Ectodermal cell (in vitro differentiated cells): ENCODE measurements at regions not wholly inside any gene's neighbourhood (a gene's known extent, or its start where the extent isn't known, plus 50 kb on each side); places are given as distances from the start of the nearest gene placed in this dataset.

Experiments
- H3K27ac ChIP-seq: 2 replicates; pipeline ENCODE4 v1.7.0; 2013; ENCODE audit warnings: mild to moderate bottlenecking, low read depth, low read length; ENCODE audit not compliant: insufficient read depth, poor library complexity, severe bottlenecking
- H3K27me3 ChIP-seq: 2 replicates; pipeline ENCODE4 v1.7.0; 2013; ENCODE audit warnings: mild to moderate bottlenecking, low read length; ENCODE audit not compliant: insufficient read depth, control insufficient read depth, poor library complexity, severe bottlenecking
- H3K36me3 ChIP-seq: one replicate; pipeline ENCODE4 v1.7.0; 2013; ENCODE audit warnings: low read length; ENCODE audit not compliant: control insufficient read depth, insufficient read depth
- H3K4me1 ChIP-seq: one replicate; pipeline ENCODE4 v1.7.0; 2013; ENCODE audit warnings: low read length; ENCODE audit not compliant: control insufficient read depth, insufficient read depth
- H3K4me3 ChIP-seq: 2 replicates; pipeline ENCODE4 v1.7.0; 2013; ENCODE audit warnings: low read depth, low read length, control low read depth; ENCODE audit not compliant: insufficient read depth
- H3K9me3 ChIP-seq: 2 replicates; pipeline ENCODE4 v1.7.0; 2013; ENCODE audit warnings: mild to moderate bottlenecking, low read length, moderate library complexity; ENCODE audit not compliant: control insufficient read depth
- WGBS, 2 experiments: methylation state at CpG; one replicate each; pipeline ENCODE4 v1.1.7; 2013; ENCODE audit warnings: missing lambda C conversion rate in 2 of 2; 5-methylcytosine and 5-hydroxymethylcytosine counted together

DNA sequence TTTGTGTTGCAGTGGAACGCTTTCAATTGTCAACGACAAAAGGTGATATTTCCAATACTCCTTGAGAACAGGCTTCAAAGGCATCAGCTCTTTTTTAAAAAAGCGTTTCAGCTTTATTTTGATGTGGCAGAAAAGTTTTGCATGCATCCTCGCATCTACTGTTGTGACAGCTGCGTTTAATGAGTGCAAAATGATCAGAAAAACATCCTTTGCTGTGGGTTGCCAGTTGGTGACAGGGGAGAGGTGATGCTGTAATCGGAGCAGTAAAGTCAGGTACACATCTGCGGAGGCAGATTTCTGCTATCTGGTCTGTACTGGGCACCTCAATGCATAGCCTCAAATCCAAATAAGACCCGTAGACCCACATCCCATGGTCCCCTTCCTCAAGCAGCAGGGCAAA lies 91.9 kb upstream of the POU3F3 start:
- no peak overlapping the region for H3K27ac ChIP-seq
- no peaks in the 10 kb centered on the region for H3K36me3 ChIP-seq
- no peak overlapping the region for H3K4me3 ChIP-seq
- WGBS, 2 experiments: 94 to 98% methylated on average over 8 of the region's 8 CpGs
- no peaks in the 10 kb centered on the region for H3K27me3 ChIP-seq
- H3K9me3 ChIP-seq: no peaks in the 10 kb centered on the region
- H3K4me1 ChIP-seq: peaks cover 9% of the 10 kb centered on the region

DNA sequence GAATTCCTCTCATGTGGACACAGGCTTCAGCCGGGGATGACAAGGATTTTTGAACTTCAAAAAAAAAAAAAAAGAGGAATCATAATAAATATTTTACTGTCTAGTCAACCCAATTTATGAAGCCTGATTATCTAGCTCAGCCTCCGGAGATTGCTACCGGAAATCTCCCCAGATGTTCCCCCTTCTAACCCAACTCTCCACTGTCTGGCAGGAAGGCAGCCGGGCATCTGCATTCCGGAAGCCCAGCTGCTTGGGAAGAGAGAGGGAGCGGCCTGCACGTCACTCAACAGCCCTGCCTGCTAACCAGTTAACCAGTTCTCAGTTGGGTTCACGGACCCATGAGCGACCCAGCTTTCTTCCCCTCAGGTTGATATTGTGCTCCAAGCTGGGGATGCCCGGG lies 87.2 kb upstream of the POU3F3 start:
- WGBS, 2 experiments: 85 to 87% methylated on average over 10 of the region's 10 CpGs

DNA sequence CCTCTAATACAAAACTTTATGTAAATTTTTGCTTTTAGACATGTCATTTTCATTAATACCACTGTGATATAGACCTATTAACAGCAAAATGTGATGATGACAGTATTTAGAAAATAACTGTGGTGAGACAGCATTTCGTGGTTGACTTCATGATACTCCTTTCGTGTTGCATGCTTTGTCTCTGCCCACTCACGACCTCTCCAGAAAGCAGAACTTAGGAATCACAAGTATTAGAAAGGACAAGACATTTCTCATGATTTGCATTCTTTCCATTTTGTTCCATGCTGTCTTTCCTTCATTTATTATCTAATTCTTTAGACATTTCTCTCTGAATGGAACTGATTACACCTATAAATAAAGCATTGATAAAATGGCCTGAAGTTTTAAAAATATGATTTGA lies 85.2 kb upstream of the POU3F3 start:
- no peaks in the 10 kb centered on the region for H3K4me1 ChIP-seq
- H3K36me3 ChIP-seq: no peaks in the 10 kb centered on the region
- H3K4me3 ChIP-seq: no peak overlapping the region
- H3K27me3 ChIP-seq: no peaks in the 10 kb centered on the region
- 79 to 86% methylated on average over 3 of the region's 3 CpGs for WGBS, 2 experiments
- no peaks in the 10 kb centered on the region for H3K9me3 ChIP-seq
- H3K27ac ChIP-seq: no peak overlapping the region

More for the DNA sequence above, 87.2 kb upstream of the POU3F3 start:
- H3K9me3 ChIP-seq: no peaks in the 10 kb centered on the region
- H3K36me3 ChIP-seq: no peaks in the 10 kb centered on the region
- H3K27ac ChIP-seq: no peak overlapping the region
- H3K4me1 ChIP-seq: no peaks in the 10 kb centered on the region
- no peak overlapping the region for H3K4me3 ChIP-seq
- no peaks in the 10 kb centered on the region for H3K27me3 ChIP-seq

DNA sequence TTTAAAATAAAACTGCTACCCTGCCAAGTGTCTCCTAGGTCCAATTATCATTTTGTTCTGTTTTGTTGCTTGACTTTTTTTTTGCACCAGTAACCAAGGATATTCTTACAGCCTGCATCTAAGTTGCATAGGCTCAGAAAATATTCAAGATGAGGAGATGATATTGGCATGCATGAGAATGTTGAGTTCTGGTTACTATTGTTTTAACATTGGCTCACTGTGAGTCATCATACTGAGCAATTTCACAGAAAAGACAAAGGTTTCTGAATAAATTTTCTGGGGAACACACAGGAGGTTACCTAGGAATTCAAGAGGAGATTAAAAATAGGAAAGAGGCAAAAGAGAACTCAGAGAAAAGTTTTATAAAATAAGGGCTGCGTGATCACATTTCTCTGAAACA lies 84.8 kb upstream of the POU3F3 start:
- Histone ChIP-seq H3K9me3 (no peaks in the 10 kb centered on the region), H3K4me3 (no peak overlapping the region), H3K27me3 (no peaks in the 10 kb centered on the region), H3K36me3 (no peaks in the 10 kb centered on the region), H3K4me1 (no peaks in the 10 kb centered on the region), H3K27ac (no peak overlapping the region)
- 60 to 86% methylated on average over 1 of the region's 1 CpG for WGBS, 2 experiments

DNA sequence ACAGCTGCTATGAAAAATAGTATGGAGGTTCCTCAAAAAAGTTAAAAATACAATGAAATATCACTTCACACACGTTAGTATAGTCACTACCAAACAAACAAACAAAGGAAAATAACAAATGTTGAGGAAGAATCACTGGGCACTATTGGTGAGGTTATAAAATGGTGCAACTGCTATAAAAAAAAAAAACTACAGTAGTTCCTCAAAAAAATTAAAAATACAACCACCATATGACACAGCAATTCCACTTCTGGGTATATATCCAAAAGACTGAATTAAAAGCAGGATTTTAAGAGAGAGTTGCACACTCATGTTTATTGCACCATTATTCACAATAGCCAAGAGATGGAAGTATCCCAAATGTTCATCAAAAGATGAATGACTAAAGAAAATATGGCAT lies 80.9 kb upstream of the POU3F3 start:
- WGBS, 2 experiments: no CpG with 5 or more reads among the region's 1 CpG
- Histone ChIP-seq H3K36me3 (no peaks in the 10 kb centered on the region), H3K27me3 (no peaks in the 10 kb centered on the region), H3K27ac (no peak overlapping the region), H3K4me1 (no peaks in the 10 kb centered on the region), H3K9me3 (no peaks in the 10 kb centered on the region), H3K4me3 (no peak overlapping the region)

DNA sequence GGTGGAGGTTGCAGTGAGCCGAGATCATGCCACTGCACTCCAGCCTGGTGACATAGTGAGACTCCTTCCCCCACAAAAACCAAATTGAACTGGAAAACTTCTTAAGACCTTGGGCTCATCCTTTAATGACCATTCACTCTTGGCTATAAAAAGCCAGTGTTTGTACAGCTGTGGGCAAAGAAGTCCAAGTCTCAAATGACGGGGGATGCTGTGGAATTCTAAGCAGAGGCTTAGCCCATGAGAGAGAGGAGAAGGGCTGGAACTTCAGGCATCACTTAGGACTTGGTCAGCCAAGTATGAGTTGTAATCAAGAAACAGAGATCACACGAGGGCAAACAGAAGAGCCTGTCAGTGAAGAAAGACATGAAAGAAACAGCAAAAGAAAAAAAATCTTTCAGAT lies 79.3 kb upstream of the POU3F3 start:
- no peaks in the 10 kb centered on the region for H3K27me3 ChIP-seq
- no peaks in the 10 kb centered on the region for H3K4me1 ChIP-seq
- H3K9me3 ChIP-seq: no peaks in the 10 kb centered on the region
- no peak overlapping the region for H3K4me3 ChIP-seq
- H3K27ac ChIP-seq: no peak overlapping the region
- 62% methylated on average over 3 of the region's 3 CpGs for WGBS, 2 experiments
- no peaks in the 10 kb centered on the region for H3K36me3 ChIP-seq

DNA sequence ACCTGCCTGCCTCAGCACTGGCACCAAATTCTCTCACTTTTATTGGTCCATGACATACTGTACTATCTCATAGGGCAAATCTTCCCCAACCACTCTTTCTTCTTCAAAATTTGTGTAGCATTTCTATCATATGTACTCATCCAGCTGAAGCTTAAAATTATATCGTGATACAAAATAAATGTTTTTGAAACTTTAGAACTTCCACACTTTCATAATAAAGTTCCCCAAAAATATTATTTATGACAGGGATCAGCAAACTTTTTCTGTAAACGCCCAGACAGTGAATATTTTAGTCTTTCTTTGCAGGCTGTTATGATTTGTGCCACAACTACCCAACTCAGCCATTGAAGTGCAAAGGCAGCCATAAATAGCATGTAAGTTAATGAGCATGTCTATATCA lies 76.2 kb upstream of the POU3F3 start:
- H3K36me3 ChIP-seq: no peaks in the 10 kb centered on the region
- no peak overlapping the region for H3K27ac ChIP-seq
- H3K9me3 ChIP-seq: no peaks in the 10 kb centered on the region
- no peak overlapping the region for H3K4me3 ChIP-seq
- H3K27me3 ChIP-seq: no peaks in the 10 kb centered on the region
- no peaks in the 10 kb centered on the region for H3K4me1 ChIP-seq
- WGBS, 2 experiments: 90 to 100% methylated on average over 2 of the region's 2 CpGs

DNA sequence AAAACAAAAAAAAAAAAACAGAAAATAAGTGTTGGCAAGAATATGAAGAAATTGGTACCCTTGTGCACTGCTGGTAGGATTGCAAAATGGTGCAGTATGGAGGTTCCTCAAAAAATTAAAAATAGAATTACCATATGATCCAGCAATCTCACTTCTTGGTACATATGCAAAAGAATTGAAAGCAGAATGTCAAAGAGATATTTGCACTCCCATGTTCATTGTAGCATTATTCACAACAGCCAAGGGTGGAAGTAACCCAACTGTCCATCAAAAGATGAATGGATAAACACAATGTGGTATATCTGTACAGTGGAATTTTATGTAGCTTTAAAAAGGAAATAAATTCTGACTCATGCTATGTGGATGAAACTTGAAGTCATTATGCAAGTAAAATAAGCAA lies 72.8 kb upstream of the POU3F3 start:
- no peak overlapping the region for H3K4me3 ChIP-seq
- H3K36me3 ChIP-seq: no peaks in the 10 kb centered on the region
- H3K27me3 ChIP-seq: no peaks in the 10 kb centered on the region
- no peaks in the 10 kb centered on the region for H3K4me1 ChIP-seq
- H3K27ac ChIP-seq: no peak overlapping the region
- H3K9me3 ChIP-seq: no peaks in the 10 kb centered on the region

DNA sequence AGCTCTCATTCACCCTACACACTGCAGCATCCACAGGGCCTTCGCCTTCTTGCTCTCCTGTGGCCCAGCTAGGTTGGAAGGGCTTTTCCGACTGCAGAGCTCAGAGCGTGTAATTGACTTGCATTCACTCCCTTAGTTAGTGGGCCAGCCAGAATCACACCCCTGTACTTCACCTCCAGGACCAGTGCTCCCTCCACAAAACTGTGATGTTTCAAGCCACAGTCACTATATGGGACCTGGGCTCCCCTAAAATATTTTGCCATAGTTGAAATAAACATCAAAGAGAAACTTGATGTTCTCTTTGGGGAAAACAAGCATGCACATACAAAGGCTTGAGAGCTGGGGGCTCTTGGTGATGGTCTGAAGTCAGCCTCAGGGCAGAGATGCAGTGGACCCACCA lies 69.7 kb upstream of the POU3F3 start:
- Histone ChIP-seq H3K4me1 (peaks cover 8% of the 10 kb centered on the region), H3K27me3 (no peaks in the 10 kb centered on the region), H3K4me3 (no peak overlapping the region), H3K9me3 (no peaks in the 10 kb centered on the region), H3K27ac (no peak overlapping the region), H3K36me3 (no peaks in the 10 kb centered on the region)
- WGBS, 2 experiments: 88 to 93% methylated on average over 3 of the region's 3 CpGs

DNA sequence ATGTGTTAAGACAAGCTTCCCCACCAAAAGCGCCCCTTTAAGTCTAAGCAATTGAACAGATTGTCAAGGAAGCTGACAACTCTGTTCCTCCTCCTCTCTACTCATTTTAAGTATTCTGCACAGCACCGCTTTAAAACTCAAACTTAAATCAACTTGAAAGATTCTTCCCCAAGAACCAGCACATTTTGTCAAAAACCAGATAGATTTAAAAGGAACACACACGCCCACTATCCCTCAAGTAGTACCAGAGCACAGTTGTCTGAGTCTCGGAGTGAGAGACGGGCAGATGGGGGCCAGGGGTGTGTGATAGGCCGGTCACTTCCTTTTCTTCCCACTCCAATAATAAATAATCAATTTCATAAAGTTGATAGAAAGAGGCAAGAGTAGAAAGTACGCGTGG lies 67.7 kb upstream of the POU3F3 start:
- Histone ChIP-seq H3K27me3 (no peaks in the 10 kb centered on the region), H3K36me3 (no peaks in the 10 kb centered on the region), H3K27ac (no peak overlapping the region), H3K4me3 (no peak overlapping the region), H3K4me1 (peaks cover 21% of the 10 kb centered on the region), H3K9me3 (no peaks in the 10 kb centered on the region)
- 93% methylated on average over 5 to 7 of the region's 8 CpGs for WGBS, 2 experiments

DNA sequence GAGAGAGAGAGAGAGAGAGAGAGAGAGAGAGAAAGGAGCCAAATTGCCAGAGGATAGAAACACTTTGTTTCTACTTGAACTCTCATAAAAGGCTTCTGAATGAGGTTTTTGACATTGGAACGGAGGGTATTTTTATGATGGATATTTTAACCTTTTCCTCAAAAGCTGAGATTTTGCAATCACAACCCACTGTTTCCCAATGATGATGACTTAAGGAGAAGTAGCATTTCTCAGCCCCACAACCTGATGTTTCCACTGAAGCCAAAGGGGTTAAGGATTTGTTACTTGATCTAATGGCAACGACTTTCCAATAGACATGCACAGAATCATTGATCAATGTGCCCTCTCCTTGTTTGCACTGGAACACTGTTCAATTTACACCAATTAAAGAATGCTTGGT lies 67.1 kb upstream of the POU3F3 start:
- H3K9me3 ChIP-seq: no peaks in the 10 kb centered on the region
- 60 to 98% methylated on average over 1 to 2 of the region's 2 CpGs for WGBS, 2 experiments
- no peaks in the 10 kb centered on the region for H3K27me3 ChIP-seq

More for the DNA sequence above, 67.1 kb upstream of the POU3F3 start:
- peaks cover 26% of the 10 kb centered on the region for H3K4me1 ChIP-seq
- H3K36me3 ChIP-seq: no peaks in the 10 kb centered on the region
- no peak overlapping the region for H3K27ac ChIP-seq
- no peak overlapping the region for H3K4me3 ChIP-seq
